ENCODE measurements at regions not wholly inside any gene's neighbourhood (a gene's known extent, or its start where the extent isn't known, plus 50 kb on each side); places are given as distances from the start of the nearest gene placed in this dataset.

GRCh38 chr10:113381981-113382509, 170.8 kb upstream of the HABP2 start:
- no peak for TF ChIP-seq POLR2A (IDR thresholded peaks at IDR 0.05)
- TF ChIP-seq, protein P1, sequence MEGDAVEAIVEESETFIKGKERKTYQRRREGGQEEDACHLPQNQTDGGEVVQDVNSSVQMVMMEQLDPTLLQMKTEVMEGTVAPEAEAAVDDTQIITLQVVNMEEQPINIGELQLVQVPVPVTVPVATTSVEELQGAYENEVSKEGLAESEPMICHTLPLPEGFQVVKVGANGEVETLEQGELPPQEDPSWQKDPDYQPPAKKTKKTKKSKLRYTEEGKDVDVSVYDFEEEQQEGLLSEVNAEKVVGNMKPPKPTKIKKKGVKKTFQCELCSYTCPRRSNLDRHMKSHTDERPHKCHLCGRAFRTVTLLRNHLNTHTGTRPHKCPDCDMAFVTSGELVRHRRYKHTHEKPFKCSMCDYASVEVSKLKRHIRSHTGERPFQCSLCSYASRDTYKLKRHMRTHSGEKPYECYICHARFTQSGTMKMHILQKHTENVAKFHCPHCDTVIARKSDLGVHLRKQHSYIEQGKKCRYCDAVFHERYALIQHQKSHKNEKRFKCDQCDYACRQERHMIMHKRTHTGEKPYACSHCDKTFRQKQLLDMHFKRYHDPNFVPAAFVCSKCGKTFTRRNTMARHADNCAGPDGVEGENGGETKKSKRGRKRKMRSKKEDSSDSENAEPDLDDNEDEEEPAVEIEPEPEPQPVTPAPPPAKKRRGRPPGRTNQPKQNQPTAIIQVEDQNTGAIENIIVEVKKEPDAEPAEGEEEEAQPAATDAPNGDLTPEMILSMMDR (IDR thresholded peaks at IDR 0.05) = no peak

Data from tibial nerve (tissue), 3 donors.